ENCODE measurements at regions not wholly inside any gene's neighbourhood (a gene's known extent, or its start where the extent isn't known, plus 50 kb on each side); places are given as distances from the start of the nearest gene placed in this dataset.

GRCh38 chr1:168863772-168864171 lies 134.8 kb upstream of the DPT start:
- TF ChIP-seq CREB5 (CRISPR knock-in tag; IDR thresholded peaks at IDR 0.05; ENCODE audit: low read depth): no peak
- no peak for TF ChIP-seq ZFP3 (CRISPR knock-in tag; IDR thresholded peaks at IDR 0.05)
- TF ChIP-seq ZNF565 (CRISPR knock-in tag; conservative IDR thresholded peaks at IDR 0.05; ENCODE audit: low read depth): no peak
- no peak for TF ChIP-seq ZNF8 (CRISPR knock-in tag; IDR thresholded peaks at IDR 0.05)
- no peak for TF ChIP-seq TCF4 (CRISPR knock-in tag; IDR thresholded peaks at IDR 0.05; ENCODE audit: borderline replicate concordance)
- TF ChIP-seq CSRNP3 (CRISPR knock-in tag; IDR thresholded peaks at IDR 0.05): no peak
- TF ChIP-seq ISL1 (CRISPR knock-in tag; IDR thresholded peaks at IDR 0.05): peak; percentile 88
- TF ChIP-seq PATZ1 (CRISPR knock-in tag; IDR thresholded peaks at IDR 0.05; ENCODE audit: borderline replicate concordance): no peak
